SU-DHL-6 (cell line): ENCODE measurements at regions not wholly inside any gene's neighbourhood (a gene's known extent, or its start where the extent isn't known, plus 50 kb on each side); places are given as distances from the start of the nearest gene placed in this dataset.

Source experiments
- H2AFZ ChIP-seq: fragments of 200-600 bp; sonication (generic); 2 replicates; pipeline ENCODE4 v1.6.1; 2014; ENCODE audit warnings: low read depth, mild to moderate bottlenecking, moderate library complexity, mixed read lengths, antibody characterized with exemption, low read length; ENCODE audit not compliant: severe bottlenecking
- H3F3A ChIP-seq: fragments of 200-600 bp; shearing (Covaris generic); 2 replicates; pipeline ENCODE4 v1.6.0; 2016; ENCODE audit warnings: antibody characterized with exemption, mild to moderate bottlenecking; ENCODE audit not compliant: insufficient read depth
- H3K27ac ChIP-seq: fragments of 200-600 bp; sonication (generic); 2 replicates; pipeline ENCODE4 v1.5.1; 2016; ENCODE audit warnings: low read depth, mild to moderate bottlenecking, low read length, moderate library complexity, mixed read lengths
- H3K27me3 ChIP-seq: fragments of 200-600 bp; sonication (generic), shearing (Covaris generic); 2 replicates; pipeline ENCODE4 v1.6.0; 2014; ENCODE audit warnings: mild to moderate bottlenecking, low read length
- H3K36me3 ChIP-seq: fragments of 200-600 bp; sonication (generic); 2 replicates; pipeline ENCODE4 v1.6.1; 2014; ENCODE audit warnings: mild to moderate bottlenecking, low read length, mixed read lengths
- H3K4me2 ChIP-seq: fragments of 300-600, 200-600 bp; shearing (Covaris generic), sonication (generic); 2 replicates; pipeline ENCODE4 v1.6.0; 2014; ENCODE audit warnings: low read length, low read depth, mild to moderate bottlenecking; ENCODE audit not compliant: poor library complexity, severe bottlenecking
- H3K4me3 ChIP-seq: fragments of 200-600 bp; sonication (generic); 2 replicates; pipeline ENCODE4 v1.5.1; 2014; ENCODE audit warnings: antibody characterized with exemption, low read length, mild to moderate bottlenecking, mixed read lengths; ENCODE audit not compliant: insufficient read depth, poor library complexity, severe bottlenecking
- H3K79me2 ChIP-seq: fragments of 200-600 bp; sonication (generic); 2 replicates; pipeline ENCODE4 v1.6.1; 2014; ENCODE audit warnings: mild to moderate bottlenecking, low read length, moderate library complexity; ENCODE audit not compliant: insufficient read depth
- H3K9ac ChIP-seq: fragments of 200-600 bp; sonication (generic); 2 replicates; pipeline ENCODE4 v1.7.0; 2014; ENCODE audit warnings: mild to moderate bottlenecking, low read length
- H3K9me2 ChIP-seq: fragments of 200-600 bp; sonication (generic); replicated peaks from 2 replicates; pipeline ENCODE4 v1.6.1; 2014; ENCODE audit warnings: low read length; ENCODE audit not compliant: insufficient read depth
- H3K9me3 ChIP-seq: fragments of 200-600 bp; sonication (generic); 2 replicates; pipeline ENCODE4 v1.6.1; 2014; ENCODE audit warnings: low read length, mixed read lengths; ENCODE audit not compliant: insufficient read depth
- H4K20me1 ChIP-seq: fragments of 200-600 bp; sonication (generic); 2 replicates; pipeline ENCODE4 v1.6.1; 2014; ENCODE audit warnings: low read depth, mild to moderate bottlenecking, antibody characterized with exemption, low read length, moderate library complexity, mixed read lengths
- EZH2phosphoT487 ChIP-seq: fragments of 200-600 bp; sonication (generic), shearing (Covaris generic); conservative IDR thresholded peaks from 2 replicates; pipeline ENCODE4 v1.6.1; 2018; ENCODE audit warnings: mild to moderate bottlenecking, antibody characterized with exemption, low read length, moderate library complexity, mixed read lengths
- TF ChIP-seq, protein P1 (sequence below): fragments of 200-600 bp; sonication (generic); IDR thresholded peaks from one replicate; pipeline ENCODE4 v1.5.1; 2017; ENCODE audit warnings: antibody characterized with exemption, mild to moderate bottlenecking, low read length, moderate library complexity; ENCODE audit not compliant: insufficient read depth, poor library complexity, severe bottlenecking

- Histone ChIP-seq H3F3A (no peaks in the 10 kb centered on the region), H2AFZ (no peak overlapping the region), H3K27ac (no peak overlapping the region), H4K20me1 (no peaks in the 10 kb centered on the region), H3K4me2 (no peak overlapping the region), H3K27me3 (no peaks in the 10 kb centered on the region), H3K9me3 (peaks cover 7% of the 10 kb centered on the region; the same call in 1 of the 2 replicates), H3K36me3 (no peaks in the 10 kb centered on the region; the same call in 1 of the 2 replicates), H3K9me2 (no peaks in the 10 kb centered on the region), H3K9ac (no peak overlapping the region), H3K79me2 (no peaks in the 10 kb centered on the region), H3K4me3 (no peak overlapping the region)
- no peak for TF ChIP-seq EZH2phosphoT487
- TF ChIP-seq, protein P1, sequence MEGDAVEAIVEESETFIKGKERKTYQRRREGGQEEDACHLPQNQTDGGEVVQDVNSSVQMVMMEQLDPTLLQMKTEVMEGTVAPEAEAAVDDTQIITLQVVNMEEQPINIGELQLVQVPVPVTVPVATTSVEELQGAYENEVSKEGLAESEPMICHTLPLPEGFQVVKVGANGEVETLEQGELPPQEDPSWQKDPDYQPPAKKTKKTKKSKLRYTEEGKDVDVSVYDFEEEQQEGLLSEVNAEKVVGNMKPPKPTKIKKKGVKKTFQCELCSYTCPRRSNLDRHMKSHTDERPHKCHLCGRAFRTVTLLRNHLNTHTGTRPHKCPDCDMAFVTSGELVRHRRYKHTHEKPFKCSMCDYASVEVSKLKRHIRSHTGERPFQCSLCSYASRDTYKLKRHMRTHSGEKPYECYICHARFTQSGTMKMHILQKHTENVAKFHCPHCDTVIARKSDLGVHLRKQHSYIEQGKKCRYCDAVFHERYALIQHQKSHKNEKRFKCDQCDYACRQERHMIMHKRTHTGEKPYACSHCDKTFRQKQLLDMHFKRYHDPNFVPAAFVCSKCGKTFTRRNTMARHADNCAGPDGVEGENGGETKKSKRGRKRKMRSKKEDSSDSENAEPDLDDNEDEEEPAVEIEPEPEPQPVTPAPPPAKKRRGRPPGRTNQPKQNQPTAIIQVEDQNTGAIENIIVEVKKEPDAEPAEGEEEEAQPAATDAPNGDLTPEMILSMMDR: no peak
Observed at GRCh38 chr4:31458813-31459212, 738.6 kb downstream of the PCDH7 start.

DNA sequence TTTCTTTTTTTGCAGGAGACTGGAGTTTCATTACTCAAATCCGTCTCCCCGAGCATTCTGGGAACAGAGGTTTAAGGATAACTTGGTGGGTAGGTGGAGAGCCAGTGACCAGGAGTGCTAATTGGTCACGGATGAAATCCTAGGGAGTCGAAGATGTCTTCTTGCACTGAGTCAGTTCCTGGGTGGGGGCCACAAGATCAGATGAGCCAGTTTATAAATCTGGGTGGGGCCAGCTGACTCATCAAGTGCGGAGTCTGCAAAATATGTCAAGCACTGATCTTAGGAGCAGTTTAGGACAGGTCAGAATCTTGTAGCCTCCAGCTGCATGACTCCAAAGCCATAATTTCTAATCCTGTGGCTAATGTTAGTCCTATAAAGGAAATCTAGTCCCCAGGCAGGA, 741.3 kb downstream of the PCDH7 start:
- no peaks in the 10 kb centered on the region for H4K20me1 ChIP-seq
- no peak overlapping the region for H3K4me2 ChIP-seq
- H3K27me3 ChIP-seq: no peaks in the 10 kb centered on the region
- no peak overlapping the region for H3K27ac ChIP-seq
- no peak overlapping the region for H3K9ac ChIP-seq
- no peaks in the 10 kb centered on the region for H3K79me2 ChIP-seq
- no peaks in the 10 kb centered on the region for H3K9me2 ChIP-seq
- no peak overlapping the region for H3K4me3 ChIP-seq
- no peaks in the 10 kb centered on the region for H3F3A ChIP-seq
- TF ChIP-seq, protein P1: no peak
- no peak for TF ChIP-seq EZH2phosphoT487
- peaks cover 7% of the 10 kb centered on the region; the same call in 1 of the 2 replicates for H3K9me3 ChIP-seq
- no peaks in the 10 kb centered on the region; the same call in 1 of the 2 replicates for H3K36me3 ChIP-seq
- H2AFZ ChIP-seq: no peak overlapping the region

DNA sequence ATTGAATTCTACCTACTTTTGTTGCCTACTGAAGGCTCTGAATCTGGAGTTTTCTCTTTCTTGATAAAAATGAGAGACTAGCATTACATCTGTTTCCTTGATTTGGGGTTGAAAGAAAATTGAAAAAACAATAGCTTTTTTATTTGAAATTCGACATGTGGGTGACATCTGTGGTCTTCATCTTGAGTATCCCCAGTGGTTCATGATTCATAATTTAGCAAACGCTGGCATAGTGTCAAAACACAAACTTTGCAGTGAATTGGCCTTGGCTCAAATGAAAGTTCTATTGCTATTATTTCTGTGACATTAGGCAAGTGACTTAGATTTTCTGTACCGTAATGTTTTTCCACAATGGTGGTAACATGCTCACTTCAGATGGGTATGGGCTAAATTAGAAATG, 747.6 kb downstream of the PCDH7 start:
- no peak overlapping the region for H3K4me2 ChIP-seq
- no peak for TF ChIP-seq EZH2phosphoT487
- TF ChIP-seq, protein P1: no peak
- no peaks in the 10 kb centered on the region for H3K27me3 ChIP-seq
- no peak overlapping the region for H3K4me3 ChIP-seq
- no peaks in the 10 kb centered on the region for H3K36me3 ChIP-seq
- no peaks in the 10 kb centered on the region for H3K9me2 ChIP-seq
- no peaks in the 10 kb centered on the region for H4K20me1 ChIP-seq
- H3K27ac ChIP-seq: no peak overlapping the region
- H3K9ac ChIP-seq: no peak overlapping the region
- H3K79me2 ChIP-seq: no peaks in the 10 kb centered on the region
- no peaks in the 10 kb centered on the region for H3F3A ChIP-seq
- H3K9me3 ChIP-seq: peaks cover 12% of the 10 kb centered on the region; the same call in 1 of the 2 replicates
- no peak overlapping the region for H2AFZ ChIP-seq

DNA sequence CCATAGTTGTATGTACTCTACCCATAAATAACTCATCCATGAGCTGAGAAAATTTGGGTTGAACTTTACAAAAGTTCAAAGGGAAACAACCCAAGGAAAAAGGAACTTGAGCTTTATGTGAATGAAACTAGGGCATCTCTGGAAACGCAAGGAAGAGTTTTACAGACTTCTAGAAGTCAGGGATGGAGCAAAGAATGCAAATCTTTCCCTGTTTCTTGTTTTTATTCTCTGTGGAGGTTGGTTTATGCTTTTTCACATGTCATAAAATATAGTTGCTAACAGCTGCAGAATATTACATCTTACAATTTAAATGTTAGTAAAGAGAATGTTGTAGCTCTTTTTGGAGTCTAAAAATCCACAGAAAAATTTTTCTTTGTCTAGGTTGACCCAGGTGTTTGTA, 754.1 kb downstream of the PCDH7 start:
- no peak overlapping the region for H3K9ac ChIP-seq

More for the DNA sequence above, 754.1 kb downstream of the PCDH7 start:
- no peaks in the 10 kb centered on the region for H3K79me2 ChIP-seq
- no peak overlapping the region for H3K4me3 ChIP-seq
- no peaks in the 10 kb centered on the region for H3K27me3 ChIP-seq
- no peaks in the 10 kb centered on the region for H3K9me2 ChIP-seq
- H2AFZ ChIP-seq: no peak overlapping the region
- no peak overlapping the region for H3K4me2 ChIP-seq
- H3K27ac ChIP-seq: no peak overlapping the region
- no peaks in the 10 kb centered on the region for H3K36me3 ChIP-seq
- no peaks in the 10 kb centered on the region; the same call in 1 of the 2 replicates for H3K9me3 ChIP-seq
- no peaks in the 10 kb centered on the region for H3F3A ChIP-seq
- H4K20me1 ChIP-seq: no peaks in the 10 kb centered on the region
- TF ChIP-seq, protein P1: no peak
- TF ChIP-seq EZH2phosphoT487: no peak
